Body of pancreas (tissue), 4 donors: ENCODE measurements at regions not wholly inside any gene's neighbourhood (a gene's known extent, or its start where the extent isn't known, plus 50 kb on each side); places are given as distances from the start of the nearest gene placed in this dataset.

Experiments used
- CTCF ChIP-seq, 7 experiments: fragments of 450-650 bp in 4 of 7; fragments of 200-600 bp in 3 of 7; sonication (generic) in 3 of 7; IDR thresholded peaks; one replicate each; pipeline ENCODE4 v1.5.1; 2016 to 2019; ENCODE audit warnings: antibody characterized with exemption in 7 of 7
- POLR2A ChIP-seq, 3 donors: fragments of 450-650 bp; IDR thresholded peaks; one replicate each; pipeline ENCODE4 v1.6.1; 2016; ENCODE audit warnings: antibody characterized with exemption in 3 of 3, mild to moderate bottlenecking in 2 of 3

DNA sequence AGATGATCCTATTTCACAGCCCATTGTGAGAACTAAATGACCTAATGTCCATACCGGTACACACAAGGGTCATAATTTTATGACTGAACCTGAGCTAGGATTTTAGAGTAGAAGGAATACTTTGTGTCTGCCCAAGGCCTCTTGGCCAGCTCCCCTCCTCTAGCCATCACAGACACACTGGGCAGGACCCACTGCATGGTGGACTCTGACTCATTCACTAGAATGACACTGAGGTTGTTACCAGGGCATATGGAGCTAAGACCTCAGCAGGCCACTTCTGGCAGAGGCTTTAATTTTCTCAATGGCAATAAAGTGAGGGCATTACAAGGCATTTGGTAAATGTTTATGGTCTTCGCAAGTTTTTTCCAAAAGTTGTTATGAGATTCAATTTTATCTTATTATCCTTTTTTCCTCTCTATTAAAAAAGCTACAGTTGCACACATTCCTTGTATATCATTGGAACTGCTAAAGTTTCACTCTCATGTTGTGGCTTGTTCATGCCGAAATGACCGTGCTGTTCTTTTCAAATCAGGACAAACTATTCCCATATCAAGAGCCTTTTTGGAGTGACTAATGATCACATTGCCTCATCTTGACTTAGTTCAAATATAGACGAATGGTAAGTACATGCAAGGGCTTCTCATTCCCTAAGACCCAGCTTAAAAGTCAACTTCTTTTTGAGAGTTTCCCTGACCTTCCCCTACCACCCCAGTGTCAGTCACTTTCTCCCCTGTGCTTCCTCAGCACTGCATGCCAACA is 595.7 kb downstream of the ACTL7B start:
- TF ChIP-seq CTCF (IDR thresholded peaks at IDR 0.05) (no peak), POLR2A (IDR thresholded peaks at IDR 0.05) (no peak)
